ENCODE measurements at regions not wholly inside any gene's neighbourhood (a gene's known extent, or its start where the extent isn't known, plus 50 kb on each side); places are given as distances from the start of the nearest gene placed in this dataset.
"Not testable (repeated sequence)": the region's sequence is repeated elsewhere in the genome, so short reads cannot be mapped to it uniquely, and the experiment has no call there.

DNA sequence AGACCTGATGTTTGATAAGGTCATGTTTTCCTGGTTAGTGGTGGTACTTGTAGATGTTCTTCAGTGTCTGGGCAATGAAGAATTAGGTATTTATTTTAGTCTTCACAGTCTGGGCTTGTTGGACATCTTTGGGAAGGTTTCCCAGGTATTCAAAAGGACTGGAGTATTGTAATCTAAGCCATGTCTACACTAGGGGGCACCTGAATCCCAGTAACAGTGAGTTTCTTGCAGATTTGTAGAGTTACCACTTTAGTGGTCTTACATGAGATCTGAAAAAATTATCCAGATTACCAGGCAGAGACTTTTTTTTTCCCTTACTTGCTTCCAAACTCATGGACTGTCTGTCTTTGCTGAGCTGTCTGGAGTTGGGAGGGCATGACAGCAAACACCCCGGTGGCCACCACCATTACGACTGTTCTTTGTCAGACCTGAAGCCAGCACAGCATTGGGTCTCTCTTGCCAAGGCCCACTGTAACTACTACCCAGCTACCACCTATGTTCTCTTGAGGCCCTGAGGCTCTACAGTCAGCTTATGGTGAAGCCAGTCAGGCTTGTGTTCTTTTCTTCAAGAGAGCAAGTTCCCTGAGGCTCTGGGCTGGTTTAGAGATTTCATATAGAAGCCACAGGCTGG, 820.7 kb upstream of the FBXO33 start:
- DNase-seq (ENCODE audit: low spot score) = no peak

DNA sequence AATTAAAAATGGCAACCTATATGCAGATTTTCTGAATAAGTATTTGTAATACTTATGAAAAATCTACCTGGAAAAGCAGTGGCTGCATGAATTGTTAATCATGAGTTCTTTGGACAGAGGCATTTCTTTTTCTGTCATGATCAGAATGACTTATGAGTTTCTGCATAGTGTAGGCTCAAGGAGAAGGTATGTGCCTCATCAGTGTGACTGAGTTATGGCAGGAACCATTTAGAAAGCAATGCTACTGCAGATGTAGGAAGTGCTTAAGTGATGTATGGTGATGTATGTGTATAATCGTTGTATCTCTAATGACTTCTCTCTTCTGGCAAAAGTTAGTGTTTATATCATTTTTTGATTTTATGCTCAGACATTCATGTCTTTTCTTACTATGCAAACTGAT, 816.4 kb upstream of the FBXO33 start:
- no peak for DNase-seq (ENCODE audit: low spot score)

DNA sequence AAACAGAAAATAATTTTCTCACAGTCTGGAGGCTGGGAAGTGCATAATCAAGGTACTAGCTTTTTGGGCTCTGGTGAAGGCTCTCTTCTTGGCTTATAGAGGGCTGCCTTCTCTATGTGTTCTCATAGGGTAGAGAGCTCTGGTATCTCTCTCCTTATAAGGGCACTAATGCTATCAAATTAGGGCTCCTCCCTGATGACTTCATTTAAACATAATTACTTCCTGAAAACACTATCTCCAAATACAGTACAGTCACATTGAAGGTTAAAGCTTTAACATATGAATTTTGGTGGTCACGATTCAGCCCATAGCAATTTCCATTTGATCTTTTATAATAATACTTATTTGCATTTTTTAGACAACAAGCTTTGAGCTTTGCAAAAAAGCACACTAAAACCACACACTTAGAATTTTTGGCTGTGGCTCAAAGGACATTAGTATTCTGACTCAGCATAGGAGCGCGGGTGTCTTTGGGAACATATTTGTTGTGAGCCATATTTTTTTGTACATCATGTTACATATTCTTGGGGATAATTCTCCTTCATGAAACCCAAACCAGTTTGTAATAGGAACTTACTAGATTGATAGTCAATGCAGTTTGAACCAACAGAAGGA, 808.1 kb upstream of the FBXO33 start:
- no peak for DNase-seq (ENCODE audit: low spot score)

DNA sequence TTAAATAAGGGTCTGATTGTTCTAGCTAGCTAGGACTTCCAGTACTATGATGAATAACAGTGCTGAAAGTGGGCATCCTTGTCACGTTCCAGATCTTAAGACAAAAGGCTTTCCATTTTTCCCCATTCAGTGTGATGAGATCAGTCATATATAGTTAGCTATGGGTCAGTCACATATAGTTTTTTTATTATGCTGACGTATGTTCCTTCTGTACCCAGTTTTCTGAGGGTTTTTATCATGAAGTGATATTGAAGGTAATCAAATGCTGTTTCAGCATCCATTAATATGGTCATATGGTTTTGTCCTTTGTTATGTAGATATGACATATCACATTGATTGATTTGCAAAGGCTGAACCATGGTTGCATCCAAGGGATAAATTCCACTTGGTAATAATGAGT, 800.1 kb upstream of the FBXO33 start:
- DNase-seq (ENCODE audit: low spot score) = no peak

DNA sequence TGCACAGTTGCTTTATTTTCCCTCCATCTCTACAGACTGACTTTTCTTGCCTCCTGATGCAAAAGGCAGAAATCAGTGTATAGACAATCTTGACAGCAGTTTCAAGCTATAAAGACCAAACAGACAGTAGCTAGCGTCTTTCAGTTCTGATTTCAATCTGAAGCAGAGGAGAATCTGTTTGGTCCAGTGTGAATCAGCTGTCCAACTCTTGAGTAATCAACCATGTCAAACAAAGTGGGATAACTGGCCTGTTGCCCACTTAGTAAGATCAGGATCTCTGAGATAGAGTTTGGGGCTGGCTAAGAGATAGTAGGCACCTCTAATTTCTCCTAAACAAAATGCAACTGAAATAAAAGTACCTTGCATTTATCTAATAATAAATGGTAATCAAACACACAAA, 797.4 kb upstream of the FBXO33 start:
- DNase-seq (ENCODE audit: low spot score) = no peak

DNA sequence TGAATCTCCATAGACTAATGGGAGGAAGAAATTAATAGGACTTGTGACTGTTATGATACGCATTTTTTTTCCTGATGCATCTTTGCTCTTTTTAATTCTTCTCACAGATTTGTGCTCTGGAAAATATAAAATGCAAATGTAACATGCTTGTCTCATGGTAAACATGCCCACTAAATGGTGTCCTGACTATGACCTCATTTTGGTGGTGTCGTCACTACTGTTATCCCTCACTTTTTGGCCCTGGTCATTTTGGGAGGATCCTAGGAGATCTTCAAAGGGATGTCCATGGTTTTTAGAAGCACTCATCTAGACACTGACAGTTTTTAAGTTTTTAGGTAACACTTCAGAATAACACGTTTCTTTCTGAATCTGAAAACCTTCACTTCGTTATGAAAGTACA, 790.8 kb upstream of the FBXO33 start:
- DNase-seq (ENCODE audit: low spot score) = no peak

DNA sequence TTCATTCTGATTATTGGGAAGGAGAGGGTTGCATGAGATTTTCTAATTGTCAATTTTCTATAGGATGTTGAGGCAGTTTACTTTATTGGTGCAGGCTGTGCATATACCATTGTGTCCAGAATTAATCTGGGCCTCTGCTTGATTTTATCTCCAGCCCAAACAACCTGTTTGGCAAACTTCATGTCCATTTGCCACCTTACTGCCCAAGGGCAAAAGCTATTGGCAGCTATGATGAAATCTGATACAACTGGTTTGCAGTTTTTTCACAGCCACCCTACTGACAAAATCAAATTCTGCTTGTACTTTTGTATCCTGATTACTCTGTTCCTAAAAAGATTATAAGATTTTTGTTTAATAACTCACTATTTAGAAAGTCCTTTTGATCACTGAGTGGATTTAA, 789.2 kb upstream of the FBXO33 start:
- DNase-seq (ENCODE audit: low spot score) = no peak

DNA sequence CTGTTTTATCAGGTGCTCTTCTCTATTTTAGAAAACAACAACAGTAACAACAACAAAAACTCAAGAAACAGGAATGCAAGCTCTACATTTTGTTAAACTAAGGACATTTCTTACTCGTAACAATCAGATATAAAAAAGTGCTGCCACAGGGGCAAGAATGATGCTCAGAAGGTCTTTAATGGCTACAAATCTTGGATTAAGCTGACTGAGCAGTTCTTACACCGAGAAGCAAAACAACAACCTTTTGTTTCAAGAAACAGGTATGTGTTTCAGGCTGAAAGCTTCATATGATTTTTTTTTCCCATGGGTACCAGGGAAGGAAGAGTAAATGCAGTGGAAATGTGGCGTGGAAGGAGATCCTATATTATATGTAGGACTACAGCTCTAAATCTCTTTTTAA, 786.8 kb upstream of the FBXO33 start:
- no peak for DNase-seq (ENCODE audit: low spot score)

DNA sequence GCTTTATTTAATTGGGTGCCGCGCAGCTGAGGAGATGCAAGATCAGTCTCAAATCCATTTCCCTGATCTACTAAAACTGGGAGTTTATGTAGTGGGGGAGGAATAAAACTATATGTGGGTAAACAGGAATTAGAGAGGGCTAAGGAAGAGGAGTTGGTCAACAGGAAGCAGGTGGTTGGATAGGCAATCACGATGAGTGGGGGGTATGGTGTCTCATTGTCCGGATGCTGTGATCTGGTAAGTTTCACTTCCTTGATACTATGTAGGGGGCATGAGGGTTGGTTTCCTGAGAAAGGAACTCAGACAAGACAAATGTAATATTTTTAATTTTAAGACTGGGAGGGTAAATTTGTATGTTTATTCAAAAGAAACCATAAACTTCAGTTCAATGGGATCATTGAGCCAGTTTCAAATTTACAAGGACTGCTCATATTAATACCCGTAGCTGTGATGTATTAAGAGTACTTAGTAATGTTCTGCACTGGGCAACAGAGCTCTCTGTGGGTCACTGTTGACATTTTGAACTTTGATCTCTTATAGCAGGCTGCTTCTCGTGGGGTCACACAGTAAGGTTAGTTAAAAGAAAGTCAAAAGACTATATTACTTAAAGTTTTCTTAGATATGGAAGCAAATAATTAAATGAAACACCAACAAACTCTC, 786.2 kb upstream of the FBXO33 start:
- no peak for DNase-seq (ENCODE audit: low spot score)

DNA sequence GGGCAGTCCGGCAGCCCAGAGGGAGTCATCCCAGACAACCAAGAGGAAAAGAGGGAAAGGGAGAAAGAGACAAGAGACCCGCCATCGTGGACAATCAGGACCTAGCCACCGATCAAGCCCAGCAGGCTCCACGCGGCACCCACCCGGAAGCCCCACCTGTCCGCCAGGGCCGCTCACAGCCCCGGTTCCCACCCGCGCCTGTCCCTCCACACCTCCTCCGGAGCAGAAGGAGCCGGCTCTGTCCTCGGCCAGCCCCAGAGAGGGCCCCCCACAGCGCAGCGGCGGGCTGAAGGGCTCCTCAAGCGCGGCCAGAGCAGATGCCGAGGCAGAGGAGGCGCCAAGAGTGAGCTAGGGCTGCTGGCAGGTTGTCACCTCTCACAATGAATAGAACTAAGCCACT, 784.7 kb upstream of the FBXO33 start:
- no peak for DNase-seq (ENCODE audit: low spot score)

DNA sequence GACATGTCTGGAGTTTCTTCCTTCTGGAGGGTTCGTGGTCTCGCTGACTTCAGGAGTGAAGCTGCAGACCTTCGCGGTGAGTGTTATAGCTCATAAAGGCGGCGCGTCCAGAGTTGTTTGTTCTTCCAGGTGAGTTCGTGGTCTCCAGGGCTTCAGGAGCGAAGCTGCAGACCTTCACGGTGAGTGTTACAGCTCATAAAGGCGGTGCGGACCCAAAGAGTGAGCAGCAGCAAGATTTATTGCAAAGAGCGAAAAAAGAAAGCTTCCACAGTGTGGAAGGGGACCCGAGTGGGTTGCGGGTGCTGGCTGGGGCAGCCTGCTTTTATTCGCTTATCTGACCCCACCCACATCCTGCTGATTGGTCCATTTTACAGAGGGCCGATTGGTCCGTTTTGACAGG, 784.2 kb upstream of the FBXO33 start:
- DNase-seq (ENCODE audit: low spot score) = not testable (repeated sequence)

DNA sequence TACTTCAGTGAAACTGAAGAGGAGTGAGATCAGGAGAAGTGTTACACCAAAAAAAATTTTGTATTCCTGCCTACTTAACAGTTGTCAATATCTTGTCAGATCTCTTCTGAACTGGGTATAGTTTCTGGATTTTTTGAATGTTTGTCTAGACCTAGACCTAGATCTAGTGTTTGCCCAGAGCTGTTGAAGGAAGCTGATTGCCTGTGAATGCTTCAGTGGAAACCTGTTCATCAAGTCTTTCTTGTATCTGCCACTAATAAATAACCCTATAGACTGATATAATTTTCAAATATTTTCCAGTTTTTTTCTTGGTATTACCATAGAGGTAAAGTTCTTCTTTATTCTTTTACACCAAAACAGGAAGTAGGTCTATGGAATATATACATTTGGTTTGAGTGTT, 781.5 kb upstream of the FBXO33 start:
- no peak for DNase-seq (ENCODE audit: low spot score)

DNA sequence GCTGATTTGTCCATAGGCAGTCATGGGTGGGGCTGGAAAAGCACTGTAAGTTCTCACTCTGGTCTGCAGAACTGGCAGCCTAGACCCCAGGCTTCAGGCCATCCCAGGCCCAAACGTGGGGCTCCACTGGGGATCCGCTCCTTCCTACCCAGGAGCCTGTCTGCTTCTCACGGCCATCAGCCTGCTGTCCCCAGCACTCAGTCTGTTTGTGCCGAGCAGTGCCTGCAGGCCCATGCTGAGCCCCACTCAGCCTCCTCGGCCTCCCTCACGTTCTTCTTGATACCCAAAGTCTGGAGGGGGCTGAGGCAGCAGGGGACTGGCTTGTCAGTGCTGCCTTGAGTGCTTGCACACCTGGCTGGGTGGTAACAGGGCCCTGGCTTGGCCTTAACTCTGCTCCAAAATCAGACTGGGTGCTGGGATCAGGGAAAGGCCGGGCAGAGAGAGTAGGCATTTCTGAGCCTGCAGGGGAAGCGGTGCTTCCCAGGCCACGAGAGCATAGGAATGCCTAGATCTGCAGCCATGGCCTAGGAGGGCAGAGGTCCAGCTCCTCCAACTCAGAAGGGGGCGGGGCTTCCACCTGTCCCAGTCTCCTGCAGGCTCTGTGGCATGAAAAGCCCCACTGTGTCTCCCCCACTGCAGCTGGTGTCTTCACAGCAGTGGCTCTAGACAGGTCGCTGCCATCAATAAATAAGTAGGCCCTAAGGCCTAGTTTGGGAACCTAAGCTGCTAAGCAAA, 772.4 kb upstream of the FBXO33 start:
- no peak for DNase-seq (ENCODE audit: low spot score)

DNA sequence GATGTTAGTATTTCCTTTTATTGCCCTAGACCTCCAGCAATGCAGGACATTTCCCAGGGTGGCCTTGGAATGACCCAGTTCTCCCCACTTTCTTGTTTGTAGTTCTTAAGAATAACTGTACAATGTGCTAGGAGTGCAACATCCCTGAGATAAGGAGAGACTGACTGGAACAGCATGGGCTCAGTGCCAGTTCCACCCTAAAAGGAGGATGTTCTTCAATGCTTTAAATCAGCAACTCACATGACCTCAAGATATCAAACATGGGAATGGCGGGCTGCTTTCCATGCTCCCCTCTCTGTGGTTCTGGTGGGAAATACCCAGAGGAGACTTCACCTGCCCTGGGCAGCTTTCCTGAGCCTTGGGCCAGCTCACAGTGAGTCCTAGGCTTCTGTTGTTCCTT, 766.9 kb upstream of the FBXO33 start:
- DNase-seq (ENCODE audit: low spot score) = no peak

DNA sequence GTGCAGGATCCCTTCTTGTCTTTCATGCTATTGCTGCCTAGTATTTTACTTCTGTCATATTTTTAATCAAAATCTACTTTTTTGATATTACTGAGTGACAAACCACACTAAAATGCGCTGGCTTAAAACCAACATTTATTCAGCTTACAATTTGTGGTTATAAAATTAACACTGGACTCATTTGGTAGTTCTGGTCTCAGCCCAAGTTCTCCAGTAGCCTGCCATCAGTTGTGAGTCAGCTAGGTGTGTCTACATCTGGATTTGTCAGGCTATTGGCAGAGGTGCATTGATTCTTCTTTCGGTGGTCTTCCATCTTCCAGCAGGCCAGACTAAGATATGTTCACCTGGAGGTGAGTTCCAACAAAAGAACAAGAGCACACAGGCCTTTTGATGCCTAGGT, 765.1 kb upstream of the FBXO33 start:
- DNase-seq (ENCODE audit: low spot score) = no peak

DNA sequence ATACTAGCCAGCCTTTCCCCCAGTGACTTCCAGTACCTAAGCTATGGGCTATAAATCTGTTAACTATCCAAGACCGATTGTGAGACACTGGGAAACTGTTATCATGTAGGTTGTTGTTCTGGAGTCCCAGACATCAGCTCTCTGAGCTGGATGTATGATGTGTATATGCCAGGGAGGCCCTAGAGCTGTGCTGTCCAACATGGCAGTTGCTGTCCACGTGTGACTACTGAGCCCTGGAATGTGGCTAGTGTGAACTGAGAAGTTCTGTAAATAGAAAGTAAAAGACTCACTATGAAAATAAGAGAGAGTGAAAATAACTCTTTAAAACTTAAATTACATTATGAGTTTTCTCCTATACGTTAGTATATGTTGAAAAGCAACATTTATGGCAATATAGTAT, 755.8 kb upstream of the FBXO33 start:
- DNase-seq (ENCODE audit: low spot score) = no peak

DNA sequence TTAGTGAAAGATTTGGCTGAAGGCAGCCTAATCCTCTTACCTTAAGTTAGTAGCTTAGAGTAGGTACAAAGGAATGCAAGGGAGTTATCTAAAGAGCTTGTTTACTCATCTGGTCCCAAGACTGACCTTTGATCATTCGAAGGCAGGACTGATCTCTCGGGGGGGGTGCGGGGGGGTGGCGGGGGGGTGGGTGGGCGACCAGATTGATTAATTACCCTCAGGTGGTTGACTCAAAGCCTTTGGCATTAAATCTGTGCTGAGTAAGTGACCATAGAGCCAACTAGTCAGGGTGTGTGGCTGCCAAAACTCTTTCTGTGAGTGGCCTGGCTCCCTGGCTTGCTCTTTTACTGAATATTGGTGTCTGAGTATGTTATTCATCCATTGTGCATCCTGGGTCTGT, 731.9 kb upstream of the FBXO33 start:
- DNase-seq (ENCODE audit: low spot score) = no peak

DNA sequence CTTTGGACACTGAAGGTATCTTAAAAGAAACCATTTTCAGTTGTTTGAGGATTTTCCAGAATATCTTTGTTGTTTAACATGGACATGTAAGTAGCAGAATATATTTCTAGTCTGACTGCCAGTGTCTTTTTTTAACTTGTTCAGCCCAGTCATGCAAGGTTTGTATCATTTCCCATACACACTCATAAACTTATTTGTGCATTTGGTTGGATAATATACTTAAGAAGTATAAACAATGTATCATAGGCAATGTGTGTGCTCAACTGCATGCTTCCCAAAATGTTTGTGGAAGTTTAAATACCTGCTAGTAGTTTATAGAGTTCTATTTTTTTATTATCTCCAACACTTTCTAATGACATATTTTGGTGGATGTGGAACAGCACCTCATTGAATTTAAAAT, 707.4 kb upstream of the FBXO33 start:
- no peak for DNase-seq (ENCODE audit: low spot score)

DNA sequence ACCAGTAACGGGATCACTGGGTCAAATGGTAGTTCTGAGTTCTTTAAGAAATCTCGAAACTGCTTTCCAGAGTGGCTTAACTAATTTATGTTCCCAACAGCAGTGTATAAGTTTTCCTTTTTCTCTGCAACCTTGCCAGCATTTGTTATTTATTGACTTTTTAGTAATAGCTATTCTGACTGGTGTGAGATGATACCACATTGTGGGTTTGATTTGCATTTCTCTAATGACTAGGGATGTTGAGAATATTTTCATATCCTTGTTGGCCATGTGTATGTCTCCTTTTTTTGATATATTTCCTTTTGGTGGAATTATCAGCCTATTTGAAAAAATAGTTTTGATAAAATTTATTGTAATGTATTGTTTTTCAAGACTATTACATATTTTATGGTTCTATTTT, 701.2 kb upstream of the FBXO33 start:
- DNase-seq (ENCODE audit: low spot score) = no peak

DNA sequence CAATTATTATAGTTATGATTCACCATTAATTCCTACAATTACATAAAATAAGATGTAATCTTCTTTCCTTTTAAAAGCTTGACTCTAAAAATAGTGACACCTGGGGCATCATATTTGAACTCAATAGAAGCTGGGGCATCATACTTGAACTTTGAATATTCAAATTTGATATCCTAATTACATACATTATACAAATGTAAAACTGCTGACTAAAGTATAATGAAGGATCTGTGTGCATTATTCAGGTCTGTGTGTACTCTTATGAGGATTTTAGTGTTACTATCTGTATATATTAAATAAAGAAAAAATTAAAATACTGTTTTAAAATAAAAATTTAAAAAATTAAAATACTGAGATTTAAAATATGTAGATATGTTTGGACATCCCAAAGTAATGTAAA, 696.9 kb upstream of the FBXO33 start:
- DNase-seq (ENCODE audit: low spot score) = no peak

DNA sequence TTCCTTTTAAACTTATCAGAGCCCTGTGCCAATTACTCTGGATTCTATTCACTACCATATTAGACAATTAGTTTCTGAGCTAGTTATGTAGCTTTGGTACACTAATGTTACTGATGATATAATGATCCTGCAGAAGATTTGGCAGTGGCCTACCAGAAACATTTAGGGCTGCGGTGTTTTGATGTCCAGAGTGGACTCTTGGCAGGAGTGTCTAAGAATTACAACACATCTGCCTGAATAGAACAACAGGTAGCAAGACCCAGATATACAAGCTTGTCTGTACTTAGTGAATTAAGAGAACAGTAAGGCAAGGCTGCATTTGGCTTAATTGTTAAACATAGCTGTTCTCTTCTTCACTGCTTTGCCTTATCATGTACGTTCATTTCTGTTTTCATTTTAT, 691.6 kb upstream of the FBXO33 start:
- no peak for DNase-seq (ENCODE audit: low spot score)

DNA sequence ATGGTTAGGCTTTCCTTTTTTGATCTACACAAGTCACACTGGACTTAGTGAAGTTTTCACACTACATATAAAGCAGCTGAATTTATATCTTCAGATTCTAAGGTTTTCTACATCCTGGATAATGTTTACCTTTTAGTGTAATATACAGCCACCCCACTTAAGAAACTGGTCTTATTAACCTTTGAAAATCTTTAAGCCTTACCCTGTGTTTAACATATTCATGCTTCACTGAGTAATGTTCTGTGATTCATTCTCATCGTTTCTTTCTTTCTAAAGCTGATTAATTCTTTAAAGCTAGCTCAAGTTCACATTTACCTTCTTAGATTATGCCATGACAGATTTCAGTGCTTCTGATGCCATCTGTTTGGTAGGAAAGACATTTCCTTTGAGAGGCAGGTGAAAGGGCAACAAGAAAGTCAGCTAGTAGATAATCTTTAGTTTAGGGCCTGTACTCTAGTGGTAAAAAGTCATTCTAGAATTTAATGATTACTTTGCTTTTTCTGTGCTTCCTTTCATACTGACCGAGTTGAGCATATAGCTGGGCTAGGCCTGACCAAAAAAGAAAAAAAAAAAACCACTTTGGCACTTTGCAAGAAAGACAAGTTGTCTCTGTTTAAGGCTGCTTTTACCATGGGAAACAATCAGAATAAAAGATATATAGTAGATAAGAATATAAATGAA, 690.9 kb upstream of the FBXO33 start:
- DNase-seq (ENCODE audit: low spot score) = no peak

DNA sequence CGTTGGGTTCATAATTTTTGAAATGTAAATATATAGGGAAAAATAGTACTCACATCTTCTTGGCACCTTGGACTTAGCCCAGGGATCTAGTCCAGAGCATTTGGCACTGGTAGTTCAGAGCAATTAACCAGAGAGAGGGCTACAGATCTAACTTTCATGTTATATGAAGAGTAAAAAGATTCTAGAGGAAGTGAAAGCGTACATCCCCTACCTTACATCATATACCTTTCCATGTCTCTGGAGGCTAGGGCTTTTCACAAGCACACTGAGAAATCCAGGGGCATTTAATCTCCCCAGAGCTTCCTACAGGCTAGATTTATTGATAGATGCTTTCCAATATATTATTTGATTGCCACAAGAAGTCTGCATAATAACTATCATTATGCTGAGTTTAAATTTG, 687.5 kb upstream of the FBXO33 start:
- DNase-seq (ENCODE audit: low spot score) = no peak

All from hematopoietic multipotent progenitor cell treated with erythropoietin and hydrocortisone succinate and interleukin-3 and kit ligand, for 15 days (in vitro differentiated cells).